ENCODE measurements at regions not wholly inside any gene's neighbourhood (a gene's known extent, or its start where the extent isn't known, plus 50 kb on each side); places are given as distances from the start of the nearest gene placed in this dataset.

DNA sequence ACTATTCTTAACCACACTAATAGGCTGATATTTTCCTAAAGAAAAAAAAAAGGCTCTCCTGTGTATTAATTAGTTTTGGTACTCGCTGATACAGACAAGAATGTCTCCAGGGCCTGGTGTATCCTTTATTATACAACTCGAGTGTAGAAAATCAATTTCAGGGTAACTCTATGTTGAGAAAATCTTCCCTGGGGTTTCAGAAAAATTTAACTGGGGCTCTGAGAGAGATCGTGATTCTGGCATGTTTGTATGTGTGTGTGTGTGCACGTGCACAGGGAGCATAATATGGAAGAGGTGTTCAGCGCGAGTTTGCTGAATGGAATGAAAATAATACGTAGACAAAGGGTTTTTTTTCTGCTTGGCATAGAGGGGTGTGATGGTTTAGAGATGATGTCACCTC, 496.8 kb downstream of the GPAM start:
- Histone ChIP-seq H3K4me1 (ENCODE audit: low read depth) (no peaks in the 10 kb centered on the region), H3K36me3 (no peaks in the 10 kb centered on the region), H3K4me3 (no peak overlapping the region), H3K27ac (no peak overlapping the region), H3K27me3 (no peaks in the 10 kb centered on the region), H3K9me3 (ENCODE audit: low read depth) (no peaks in the 10 kb centered on the region)
- no peak for DNase-seq (ENCODE audit: low read depth in 1 of 2, low spot score in 1 of 2)
- TF ChIP-seq, protein P1, sequence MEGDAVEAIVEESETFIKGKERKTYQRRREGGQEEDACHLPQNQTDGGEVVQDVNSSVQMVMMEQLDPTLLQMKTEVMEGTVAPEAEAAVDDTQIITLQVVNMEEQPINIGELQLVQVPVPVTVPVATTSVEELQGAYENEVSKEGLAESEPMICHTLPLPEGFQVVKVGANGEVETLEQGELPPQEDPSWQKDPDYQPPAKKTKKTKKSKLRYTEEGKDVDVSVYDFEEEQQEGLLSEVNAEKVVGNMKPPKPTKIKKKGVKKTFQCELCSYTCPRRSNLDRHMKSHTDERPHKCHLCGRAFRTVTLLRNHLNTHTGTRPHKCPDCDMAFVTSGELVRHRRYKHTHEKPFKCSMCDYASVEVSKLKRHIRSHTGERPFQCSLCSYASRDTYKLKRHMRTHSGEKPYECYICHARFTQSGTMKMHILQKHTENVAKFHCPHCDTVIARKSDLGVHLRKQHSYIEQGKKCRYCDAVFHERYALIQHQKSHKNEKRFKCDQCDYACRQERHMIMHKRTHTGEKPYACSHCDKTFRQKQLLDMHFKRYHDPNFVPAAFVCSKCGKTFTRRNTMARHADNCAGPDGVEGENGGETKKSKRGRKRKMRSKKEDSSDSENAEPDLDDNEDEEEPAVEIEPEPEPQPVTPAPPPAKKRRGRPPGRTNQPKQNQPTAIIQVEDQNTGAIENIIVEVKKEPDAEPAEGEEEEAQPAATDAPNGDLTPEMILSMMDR (IDR thresholded peaks at IDR 0.05; ENCODE audit: low read depth, low read length) = no peak

DNA sequence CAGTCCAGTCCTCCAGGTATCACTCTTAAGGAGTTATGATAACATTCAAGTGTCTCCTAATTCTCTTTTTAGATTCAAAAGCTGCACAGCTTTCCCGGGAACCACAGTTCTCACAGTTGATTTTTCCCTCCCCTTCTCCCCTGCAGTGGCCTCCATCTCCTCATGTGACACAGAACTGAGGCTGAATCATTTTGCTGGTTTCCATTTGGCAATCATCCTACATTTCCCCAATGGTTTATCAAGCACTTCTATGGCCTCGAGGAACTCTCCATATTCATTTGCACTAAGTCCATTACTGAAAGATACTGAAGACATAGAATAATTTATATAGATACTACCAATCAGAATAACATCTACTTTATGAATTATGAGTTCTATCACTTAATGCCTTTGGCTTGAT, 484.9 kb downstream of the GPAM start:
- H3K27ac ChIP-seq = no peak overlapping the region
- no peaks in the 10 kb centered on the region for H3K9me3 ChIP-seq (ENCODE audit: low read depth)
- no peak overlapping the region for H3K4me3 ChIP-seq
- H3K36me3 ChIP-seq = no peaks in the 10 kb centered on the region
- TF ChIP-seq, protein P1 (IDR thresholded peaks at IDR 0.05; ENCODE audit: low read depth, low read length) = no peak
- H3K4me1 ChIP-seq (ENCODE audit: low read depth) = no peaks in the 10 kb centered on the region
- no peaks in the 10 kb centered on the region for H3K27me3 ChIP-seq
- DNase-seq (ENCODE audit: low read depth in 1 of 2, low spot score in 1 of 2) = no peak

DNA sequence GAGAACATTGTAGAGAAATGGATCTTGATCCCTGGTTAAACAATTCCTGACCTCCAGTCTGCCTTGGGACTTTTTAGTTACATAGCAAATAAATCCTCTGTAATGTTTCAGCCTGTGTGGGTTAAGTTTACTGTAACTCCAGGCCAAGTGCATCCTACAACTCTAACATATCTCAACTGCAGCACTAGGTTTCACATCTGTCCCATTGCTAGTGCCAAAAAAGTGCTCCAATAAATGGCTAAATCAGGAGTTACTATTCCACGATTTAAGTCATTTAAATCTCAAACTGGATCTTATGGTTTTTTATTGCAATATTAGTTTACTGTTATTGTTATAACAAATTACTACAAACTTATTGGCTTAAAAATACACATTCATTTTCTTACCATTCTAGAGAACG, 479.6 kb downstream of the GPAM start:
- TF ChIP-seq, protein P1 (IDR thresholded peaks at IDR 0.05; ENCODE audit: low read depth, low read length) = no peak
- Histone ChIP-seq H3K36me3 (no peaks in the 10 kb centered on the region), H3K9me3 (ENCODE audit: low read depth) (no peaks in the 10 kb centered on the region), H3K4me1 (ENCODE audit: low read depth) (no peaks in the 10 kb centered on the region), H3K4me3 (no peak overlapping the region), H3K27me3 (no peaks in the 10 kb centered on the region), H3K27ac (no peak overlapping the region)
- DNase-seq (ENCODE audit: low read depth in 1 of 2, low spot score in 1 of 2) = no peak

DNA sequence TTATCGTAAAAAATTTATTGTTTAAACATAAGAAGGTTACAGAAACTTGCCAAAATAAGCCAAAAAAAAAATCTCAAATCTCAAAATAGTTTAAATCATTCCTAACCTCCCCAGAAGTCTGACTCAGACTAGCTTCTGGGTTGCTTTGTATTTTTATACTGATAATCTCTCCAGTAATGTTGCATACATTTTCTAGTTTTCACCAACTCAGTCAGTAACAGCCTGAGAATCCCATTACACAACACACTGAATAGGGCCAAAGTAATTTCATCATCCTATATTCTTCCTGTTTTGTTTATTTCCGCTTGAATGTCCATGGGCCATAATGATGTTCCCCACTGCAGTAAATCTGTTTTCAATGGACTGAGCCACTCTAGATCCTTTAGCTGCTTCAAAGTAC, 478.5 kb downstream of the GPAM start:
- TF ChIP-seq, protein P1 (IDR thresholded peaks at IDR 0.05; ENCODE audit: low read depth, low read length) = no peak
- Histone ChIP-seq H3K27me3 (no peaks in the 10 kb centered on the region), H3K4me3 (no peak overlapping the region), H3K27ac (no peak overlapping the region), H3K4me1 (ENCODE audit: low read depth) (no peaks in the 10 kb centered on the region), H3K36me3 (no peaks in the 10 kb centered on the region), H3K9me3 (ENCODE audit: low read depth) (no peaks in the 10 kb centered on the region)
- peak in 1 of 2 donors; percentile 1 for DNase-seq (ENCODE audit: low read depth in 1 of 2, low spot score in 1 of 2)

DNA sequence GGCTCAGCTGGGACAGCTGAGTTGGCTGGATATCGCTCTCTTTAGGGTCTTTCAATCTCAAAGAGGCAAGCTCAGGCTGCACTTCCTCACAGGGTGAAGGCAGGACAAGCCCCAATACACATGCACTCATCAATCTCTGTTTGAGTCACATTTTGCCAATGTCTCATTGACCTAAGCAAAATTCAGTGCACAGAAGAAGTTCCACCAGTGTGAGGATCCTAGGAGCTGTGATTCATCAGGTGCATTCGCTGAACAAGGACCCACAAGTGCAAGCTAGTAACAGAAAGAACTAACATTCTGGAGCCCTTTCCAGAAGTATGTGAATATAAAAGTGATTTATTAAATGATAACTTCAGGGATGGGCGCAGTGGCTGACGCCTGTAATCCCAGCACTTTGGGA, 477.2 kb downstream of the GPAM start:
- Histone ChIP-seq H3K4me3 (no peak overlapping the region), H3K27me3 (no peaks in the 10 kb centered on the region), H3K27ac (no peak overlapping the region), H3K4me1 (ENCODE audit: low read depth) (no peaks in the 10 kb centered on the region), H3K9me3 (ENCODE audit: low read depth) (no peaks in the 10 kb centered on the region), H3K36me3 (no peaks in the 10 kb centered on the region)
- TF ChIP-seq, protein P1 (IDR thresholded peaks at IDR 0.05; ENCODE audit: low read depth, low read length) = no peak
- DNase-seq (ENCODE audit: low read depth in 1 of 2, low spot score in 1 of 2) = no peak

DNA sequence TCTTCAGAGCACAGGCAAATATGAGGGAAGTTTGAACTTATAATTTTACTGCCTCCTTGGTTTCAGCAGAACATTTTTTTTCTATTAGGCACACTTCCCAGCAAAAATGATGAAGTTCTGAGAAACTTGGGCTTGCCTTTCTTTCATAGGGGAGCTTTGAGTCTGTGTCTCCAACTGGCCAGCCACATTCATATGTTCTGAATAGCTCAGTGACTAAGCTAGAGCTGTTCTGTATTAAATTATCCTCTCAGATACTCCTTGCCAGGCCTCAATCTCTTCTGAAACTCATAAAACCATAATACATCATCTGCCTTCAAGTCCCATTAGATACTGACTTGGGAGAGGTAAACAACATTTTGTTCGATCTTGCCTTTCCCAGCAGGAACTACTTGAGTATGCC, 476.5 kb downstream of the GPAM start:
- Histone ChIP-seq H3K4me1 (ENCODE audit: low read depth) (no peaks in the 10 kb centered on the region), H3K27me3 (no peaks in the 10 kb centered on the region), H3K4me3 (no peak overlapping the region), H3K9me3 (ENCODE audit: low read depth) (no peaks in the 10 kb centered on the region), H3K36me3 (no peaks in the 10 kb centered on the region), H3K27ac (no peak overlapping the region)
- TF ChIP-seq, protein P1 (IDR thresholded peaks at IDR 0.05; ENCODE audit: low read depth, low read length) = no peak
- no peak for DNase-seq (ENCODE audit: low read depth in 1 of 2, low spot score in 1 of 2)

Data from cardiac muscle cell (in vitro differentiated cells and primary cell).